AG08396 (cell line): ENCODE measurements at regions not wholly inside any gene's neighbourhood (a gene's known extent, or its start where the extent isn't known, plus 50 kb on each side); places are given as distances from the start of the nearest gene placed in this dataset.

Source experiments
- DNase-seq: peaks from one replicate; pipeline ENCODE4 v3.0.0; 2012; ENCODE audit warnings: low spot score, mixed read lengths

- DNase-seq: no peak
These were observed 587.2 kb downstream of the PTPRU start for GRCh38 chr1:29823561-29823960.

GRCh38 chr1:29821605-29822004 lies 585.3 kb downstream of the PTPRU start:
- no peak for DNase-seq

DNA sequence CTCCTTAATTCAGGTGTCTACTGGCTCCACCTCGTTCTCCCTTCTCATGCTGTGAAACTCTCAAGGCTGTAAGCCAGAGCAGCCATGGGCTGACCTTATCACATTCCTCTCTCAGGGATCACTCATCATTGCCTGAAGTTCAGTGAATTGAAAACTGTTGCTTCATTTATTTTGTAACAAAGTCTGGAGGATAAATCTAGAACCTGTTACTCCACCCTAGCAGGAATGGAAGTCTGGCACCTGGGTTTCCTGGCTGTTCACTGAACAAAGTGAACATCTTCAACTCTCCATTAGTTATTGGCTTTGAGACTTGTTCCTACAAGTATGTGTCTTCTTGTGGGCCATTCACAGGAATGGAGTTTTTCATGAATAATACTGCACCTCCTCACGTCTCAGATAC lies 584.1 kb downstream of the PTPRU start:
- DNase-seq: no peak

DNA sequence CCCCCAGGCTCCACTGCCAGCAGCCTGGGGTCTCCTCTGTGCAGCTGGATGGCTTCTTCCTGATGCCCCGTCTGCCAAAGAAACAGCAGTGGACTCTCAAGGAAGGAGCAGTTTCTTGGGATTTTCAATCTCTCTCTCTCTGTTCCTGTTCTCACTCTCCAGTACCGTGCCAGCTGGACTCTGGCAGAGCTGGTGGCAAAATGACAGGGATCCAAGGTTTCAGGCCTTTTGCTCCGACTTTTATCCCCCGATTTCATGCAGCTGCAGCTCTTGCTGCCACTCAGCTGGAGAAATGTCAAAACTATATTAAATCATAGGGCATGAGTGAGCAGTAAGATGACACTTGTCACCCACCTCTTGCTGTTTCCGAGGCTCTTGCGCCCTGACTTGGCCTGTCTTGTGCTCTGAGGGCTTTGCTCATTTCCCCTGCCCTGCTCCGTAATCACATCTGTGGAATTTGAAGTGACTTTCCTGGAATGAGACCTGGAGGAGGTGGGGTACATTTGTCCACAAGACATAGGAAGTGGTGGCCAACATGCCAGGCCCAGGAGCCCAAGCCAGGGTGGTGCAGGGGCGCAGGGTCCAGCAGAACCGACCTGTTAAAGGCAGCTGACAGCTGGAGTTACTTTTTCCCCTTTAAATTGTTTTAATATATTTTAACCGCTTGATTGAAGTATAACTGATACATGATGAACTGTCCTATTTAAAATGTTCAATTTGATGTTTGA lies 576.2 kb downstream of the PTPRU start:
- DNase-seq: no peak

GRCh38 chr1:29811727-29812407 lies 575.5 kb downstream of the PTPRU start:
- no peak for DNase-seq

DNA sequence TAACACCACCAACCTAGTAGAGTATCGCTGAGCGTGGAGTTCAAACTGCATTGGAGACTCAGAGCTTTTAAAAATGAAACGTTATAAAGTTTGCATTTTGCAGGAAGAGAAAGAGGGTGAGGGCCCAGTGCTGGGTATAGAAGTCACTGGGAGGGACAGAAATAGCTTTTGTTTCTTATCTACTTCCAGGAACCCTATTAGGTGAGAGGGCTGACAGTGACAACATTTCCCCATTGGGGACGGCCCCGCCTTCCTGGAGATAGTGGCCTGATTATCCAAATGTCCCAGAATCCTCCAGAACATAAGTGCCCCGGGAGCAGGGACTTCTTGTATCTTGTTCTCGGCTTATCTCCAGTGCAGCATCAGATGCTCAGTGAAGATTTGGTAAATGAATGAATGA lies 574.9 kb downstream of the PTPRU start:
- DNase-seq: no peak

DNA sequence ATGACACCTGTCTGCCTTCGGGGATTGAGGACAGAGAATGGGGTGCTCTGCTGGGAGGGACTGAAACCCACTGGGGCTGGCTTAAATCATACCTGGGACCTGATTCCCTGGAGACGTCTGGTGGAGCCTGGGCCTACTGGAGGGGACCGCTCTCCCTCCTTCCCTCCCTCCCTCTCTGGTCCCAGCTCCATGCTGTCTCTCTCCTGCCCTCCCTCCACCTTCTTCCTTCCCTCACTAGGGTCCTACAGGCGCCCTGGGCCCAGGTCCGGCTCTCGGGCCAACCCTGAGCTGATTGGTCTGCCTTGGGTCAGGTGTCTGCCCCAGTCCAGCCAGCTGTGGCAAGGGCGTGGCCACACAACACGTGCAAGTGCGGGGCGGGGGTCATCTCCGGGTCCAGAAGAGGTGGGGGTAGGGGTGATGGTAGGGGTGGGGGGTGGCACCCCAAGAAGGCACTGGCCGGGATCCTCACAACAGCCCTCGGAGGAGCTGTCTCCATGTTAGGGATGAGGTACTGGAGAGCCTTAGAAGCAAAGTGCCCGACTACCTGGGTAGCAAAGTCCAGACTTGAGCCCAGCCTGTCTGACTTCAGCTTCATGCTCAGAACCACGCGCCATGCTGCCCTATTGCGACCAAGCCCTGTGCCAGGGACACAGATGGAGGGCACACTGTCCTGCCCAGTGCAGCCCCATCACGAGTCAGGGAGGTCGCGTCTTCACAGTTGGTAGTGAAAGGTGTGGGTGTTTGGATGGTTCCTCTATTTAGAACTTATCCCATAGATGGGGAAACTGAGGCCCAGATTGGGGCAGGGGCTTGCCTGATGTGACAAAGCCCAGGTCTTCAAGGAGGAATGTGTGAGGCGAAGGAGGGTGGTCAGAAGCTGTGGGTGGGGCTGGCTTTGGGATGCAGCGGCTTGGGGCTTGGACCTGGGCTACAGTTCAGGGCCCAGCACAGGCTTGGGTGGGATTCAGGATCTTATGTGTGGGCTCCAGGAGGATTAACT lies 574.1 kb downstream of the PTPRU start:
- DNase-seq: no peak

DNA sequence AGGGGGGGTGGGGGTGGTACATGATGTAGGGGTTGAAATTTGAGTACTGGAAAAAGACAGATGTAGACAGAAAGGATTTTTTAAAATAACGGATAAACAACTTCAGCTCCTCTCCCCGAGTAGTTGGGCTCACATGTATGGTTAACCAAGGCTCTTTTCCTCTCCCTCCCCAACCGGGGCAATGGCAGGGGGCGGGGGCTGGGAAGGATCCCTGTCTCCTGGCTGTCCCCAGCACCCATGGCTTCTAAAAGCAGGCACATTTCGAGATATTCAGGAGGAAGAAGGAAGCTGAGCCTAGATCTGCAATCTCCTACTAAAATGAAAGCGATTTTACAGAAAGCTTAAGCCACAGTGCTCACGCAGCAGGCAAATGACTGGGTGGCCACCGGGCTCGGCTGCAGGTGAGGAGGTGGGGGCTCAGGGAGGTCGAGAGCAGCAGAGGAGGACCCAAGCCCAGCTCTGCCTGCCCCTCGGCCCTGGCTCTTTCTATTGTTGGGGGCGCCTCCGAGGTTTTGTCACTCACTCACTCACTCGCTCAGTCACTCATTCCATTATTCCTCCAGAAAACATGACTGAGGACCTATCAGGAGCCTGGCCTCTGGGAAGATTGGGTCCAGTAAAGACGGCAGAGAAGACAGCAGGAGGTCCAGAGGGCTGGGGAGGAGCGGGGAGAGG lies 573.3 kb downstream of the PTPRU start:
- no peak for DNase-seq

- no peak for DNase-seq
These were observed 572.0 kb downstream of the PTPRU start for GRCh38 chr1:29808141-29808995.

DNA sequence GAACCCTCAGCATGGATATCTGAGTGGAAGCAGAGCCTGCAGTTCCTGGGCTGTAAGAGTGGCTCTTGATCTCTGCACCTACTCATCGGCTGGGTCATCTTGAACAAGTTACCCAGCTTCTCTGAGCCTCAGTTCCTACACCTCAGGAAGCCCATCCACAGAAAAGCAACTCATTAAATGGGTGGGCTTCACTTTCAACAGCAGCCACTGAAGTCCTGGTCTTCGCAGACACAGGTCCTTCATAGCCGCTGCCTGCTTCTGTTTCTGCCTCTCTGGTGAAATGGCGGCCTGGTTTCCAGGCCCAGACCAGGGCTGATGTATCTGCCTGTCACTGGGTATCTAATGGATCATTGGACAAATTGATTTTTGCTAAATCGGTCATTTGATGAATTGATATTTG lies 571.4 kb downstream of the PTPRU start:
- no peak for DNase-seq

DNA sequence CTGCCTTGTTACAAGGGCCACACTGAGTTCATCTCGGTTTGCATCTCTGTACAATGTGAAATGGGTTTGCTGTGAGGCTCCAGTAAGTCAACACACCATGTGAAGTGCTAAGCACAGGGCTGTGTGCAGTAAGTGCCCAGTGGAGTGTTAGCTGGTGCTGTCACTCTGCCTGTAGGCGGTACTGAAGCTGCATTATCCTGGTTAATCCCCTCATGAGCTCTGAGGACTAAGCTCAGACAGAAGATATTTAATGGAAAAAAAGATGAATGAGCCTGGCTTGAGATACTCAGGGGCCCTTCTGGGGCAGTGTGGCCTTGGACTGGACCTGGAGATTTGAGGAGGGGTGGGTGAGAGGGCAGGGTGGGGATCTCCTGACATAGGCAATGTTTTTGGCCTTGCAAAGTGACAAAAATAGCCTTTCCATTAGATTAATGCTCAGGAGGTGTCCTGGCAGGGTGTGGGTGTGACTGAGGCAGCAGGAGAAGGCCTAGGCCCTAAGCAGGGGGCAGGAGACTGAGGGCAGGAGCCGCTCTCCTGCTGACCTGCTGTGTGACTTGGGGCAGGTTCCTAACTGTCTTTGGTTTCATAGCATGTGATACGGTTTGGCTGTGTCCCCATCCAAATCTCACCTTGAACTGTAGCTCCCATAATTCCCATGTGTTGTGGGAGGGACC lies 570.5 kb downstream of the PTPRU start:
- DNase-seq: no peak

DNA sequence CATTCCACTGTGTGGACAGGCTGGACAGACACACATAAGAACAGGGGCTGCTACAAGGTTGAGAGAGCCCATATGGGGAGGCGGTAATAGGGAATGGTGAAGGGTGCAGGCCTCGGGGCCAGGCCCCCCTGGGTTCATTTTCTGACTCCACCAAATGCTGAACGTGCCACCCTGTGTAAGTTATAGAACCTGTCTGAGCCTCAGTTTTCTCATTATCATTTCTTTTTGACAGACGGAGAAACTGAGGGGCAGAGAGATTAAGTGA lies 569.5 kb downstream of the PTPRU start:
- no peak for DNase-seq

DNA sequence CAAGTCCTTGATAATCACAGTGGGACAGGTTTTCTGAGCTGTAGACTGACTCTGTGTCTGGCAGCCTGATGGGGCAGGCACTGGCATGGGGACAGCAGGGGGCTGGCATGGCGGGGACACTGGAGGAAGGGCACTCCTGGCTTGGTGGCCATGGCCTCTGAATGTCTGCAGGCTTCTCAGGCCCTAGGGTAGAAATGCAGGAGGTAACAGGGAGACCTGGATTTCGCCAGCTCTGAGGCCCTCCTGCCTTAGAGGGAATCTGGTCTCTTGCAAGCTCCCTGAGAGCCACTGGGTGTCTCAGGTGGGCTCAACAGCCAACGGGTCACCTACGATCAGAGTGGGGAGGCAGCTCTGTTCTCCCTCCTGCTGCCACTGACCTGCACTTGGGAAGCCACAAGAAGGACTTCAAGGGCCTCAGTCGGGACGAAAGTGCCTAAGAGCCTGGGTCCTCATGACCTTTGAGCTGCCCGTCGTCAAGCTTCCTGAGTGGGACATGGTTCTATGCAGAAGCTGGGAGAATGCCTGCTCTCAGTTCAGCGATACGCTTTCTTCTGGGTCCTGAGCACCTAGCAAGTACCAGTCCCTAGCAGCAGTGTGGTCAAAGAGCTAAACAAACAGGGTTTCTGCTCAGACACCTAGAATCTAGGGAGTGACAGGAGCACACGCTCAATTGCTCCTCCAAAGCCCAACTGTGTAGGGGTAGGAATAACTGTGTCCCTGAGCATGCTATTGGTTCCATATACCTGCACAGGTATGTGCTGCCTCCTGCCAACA lies 569.0 kb downstream of the PTPRU start:
- no peak for DNase-seq

DNA sequence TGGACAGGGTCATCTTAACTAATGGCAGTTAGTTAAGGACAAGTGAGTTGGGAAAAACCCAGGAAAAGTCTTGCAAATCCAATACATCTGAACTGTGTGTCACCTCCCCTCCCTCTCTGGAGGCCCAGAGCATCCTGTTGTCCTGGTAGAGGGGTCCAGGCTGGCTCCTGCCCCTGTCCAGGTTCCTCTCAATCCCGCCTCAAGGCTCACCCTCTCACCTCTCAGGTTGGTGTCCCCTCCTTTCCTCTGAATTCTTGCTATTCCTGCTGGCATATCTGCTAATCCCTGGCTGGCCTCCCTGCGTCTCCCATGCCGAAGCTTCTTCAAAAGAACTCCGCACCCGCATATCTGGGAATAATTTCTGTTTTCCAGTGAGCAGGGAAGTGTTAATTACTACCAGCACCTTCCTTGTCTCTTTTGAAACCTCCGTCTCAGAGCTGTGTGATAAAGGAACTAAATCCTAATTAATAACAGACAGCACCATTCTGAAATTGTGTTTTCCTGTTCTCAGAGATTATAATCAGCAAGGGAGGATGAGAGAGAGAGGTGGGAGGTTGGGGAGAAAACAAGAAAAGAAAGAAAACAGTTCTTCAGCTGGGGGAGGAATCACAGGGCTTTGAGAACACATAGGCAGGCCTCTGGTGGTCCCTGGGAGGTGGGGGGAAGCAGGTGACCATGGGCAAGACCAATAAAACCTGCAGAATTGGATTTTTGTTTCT lies 568.0 kb downstream of the PTPRU start:
- no peak for DNase-seq

DNA sequence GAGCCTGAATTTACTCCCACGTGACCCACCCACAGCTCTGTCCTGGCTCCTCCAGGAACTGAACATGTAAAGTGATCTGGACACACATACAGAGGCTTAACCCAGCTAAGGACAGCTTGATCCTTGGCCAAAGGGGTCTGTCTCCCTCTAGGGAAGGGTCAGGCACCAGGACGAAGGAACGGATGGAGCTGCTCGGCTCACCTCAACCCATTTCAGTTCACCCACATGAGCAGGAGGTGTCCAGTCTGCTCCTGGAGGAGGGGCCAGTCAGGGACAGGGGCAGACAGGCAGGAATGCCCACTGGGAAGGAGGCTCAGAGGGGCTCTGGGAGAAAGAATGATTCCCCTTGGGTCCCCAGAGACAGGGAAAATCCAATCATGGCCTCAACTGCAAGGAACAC lies 567.2 kb downstream of the PTPRU start:
- DNase-seq: no peak

DNA sequence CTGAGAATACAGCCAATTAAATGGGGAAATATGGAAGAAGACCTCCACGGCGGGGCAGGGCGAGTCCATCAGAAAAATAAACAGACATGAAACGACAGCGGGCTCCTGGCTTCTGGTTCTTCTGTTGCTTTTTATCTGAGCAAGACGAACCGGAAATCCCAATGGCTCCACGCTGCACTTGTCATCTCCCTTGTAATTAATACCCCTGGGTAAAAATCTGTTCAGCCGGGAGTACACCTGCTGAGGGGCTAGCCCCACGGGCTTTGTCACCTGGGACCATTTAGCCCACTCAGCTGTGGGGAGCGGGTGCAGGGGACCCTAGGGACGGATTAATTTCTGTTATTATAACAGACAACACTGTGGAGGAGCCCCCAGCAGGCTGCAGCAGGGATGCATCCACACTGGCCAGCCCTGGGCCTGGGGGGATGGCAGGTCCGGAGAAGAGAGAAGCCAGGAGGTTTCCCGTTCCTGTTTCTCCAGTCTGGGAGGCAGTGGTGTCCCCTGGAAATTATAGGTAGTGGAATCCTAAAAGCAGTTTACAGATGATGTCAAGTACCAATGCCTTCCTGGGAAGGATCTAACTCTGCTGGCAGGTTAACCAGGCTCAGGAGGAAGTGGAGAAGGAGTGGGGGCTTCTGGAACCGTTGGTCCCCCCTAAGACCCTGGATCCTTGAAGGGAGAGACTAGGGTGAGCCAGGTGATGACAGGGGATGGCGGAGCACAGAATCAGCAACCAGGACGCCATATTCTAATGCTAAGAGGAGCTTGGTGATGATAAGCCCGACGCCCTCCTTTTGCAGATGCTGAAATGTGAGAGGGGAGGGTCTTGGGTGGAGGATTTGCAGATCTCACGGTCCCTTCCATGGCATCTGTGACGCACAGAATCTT lies 566.1 kb downstream of the PTPRU start:
- peak; percentile 4 for DNase-seq

- peak; percentile 2 for DNase-seq
These were observed 565.2 kb downstream of the PTPRU start for GRCh38 chr1:29801561-29801973.

DNA sequence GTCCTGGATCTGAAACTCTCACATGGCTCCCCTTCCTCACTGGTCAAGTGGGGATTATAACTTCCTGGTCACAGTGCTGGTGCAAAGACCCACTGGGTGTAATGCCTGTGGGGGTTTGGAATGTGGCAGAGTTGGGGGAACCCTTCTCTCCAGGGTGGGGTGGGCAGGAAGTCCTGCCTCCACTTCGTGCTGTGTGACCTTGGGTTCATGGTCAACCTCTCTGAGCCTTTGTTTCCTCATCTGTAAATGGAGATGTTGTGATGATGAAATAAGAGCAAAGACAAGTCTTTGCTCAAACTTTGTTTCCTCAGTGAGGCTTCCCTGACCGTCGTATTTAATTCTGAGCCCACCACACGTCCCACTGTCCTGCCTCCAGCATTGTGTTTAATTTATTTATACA lies 564.7 kb downstream of the PTPRU start:
- peak; percentile 1 for DNase-seq
